Astrocyte (in vitro differentiated cells and primary cell): ENCODE measurements at regions not wholly inside any gene's neighbourhood (a gene's known extent, or its start where the extent isn't known, plus 50 kb on each side); places are given as distances from the start of the nearest gene placed in this dataset.

Source experiments
- DNase-seq: peaks from one replicate; pipeline ENCODE4 v3.0.0-alpha.2; 2010; ENCODE audit warnings: low read depth
- FAIRE-seq: peaks from 2 replicates; lab custom pipeline; 2011; peaks lifted over from hg19 to GRCh38; lab: Jason Lieb, UNC
- H2AFZ ChIP-seq: 2 replicates; pipeline ENCODE4 v1.6.0; 2012; ENCODE audit warnings: low read depth, low read length, inconsistent platforms
- H3K27ac ChIP-seq: 2 replicates; pipeline ENCODE4 v1.5.1; 2011; ENCODE audit warnings: low read depth, low read length, inconsistent platforms
- H3K27me3 ChIP-seq: 2 replicates; pipeline ENCODE4 v1.6.0; 2011; ENCODE audit warnings: low read length, inconsistent platforms; ENCODE audit not compliant: insufficient read depth
- H3K36me3 ChIP-seq: 2 replicates; pipeline ENCODE4 v1.5.1; 2011; ENCODE audit warnings: low read length, inconsistent platforms; ENCODE audit not compliant: insufficient read depth
- H3K4me1 ChIP-seq: 2 replicates; pipeline ENCODE4 v1.5.1; 2011; ENCODE audit warnings: low read length, inconsistent platforms; ENCODE audit not compliant: insufficient read depth
- H3K4me2 ChIP-seq: 2 replicates; pipeline ENCODE4 v1.6.0; 2012; ENCODE audit warnings: low read length, inconsistent platforms
- H3K4me3 ChIP-seq: 2 replicates; pipeline ENCODE4 v1.5.1; 2011; ENCODE audit warnings: low read depth, mild to moderate bottlenecking, low read length, inconsistent platforms; ENCODE audit not compliant: insufficient read depth
- H3K79me2 ChIP-seq: 2 replicates; pipeline ENCODE4 v1.6.0; 2012; ENCODE audit warnings: mild to moderate bottlenecking, low read length, inconsistent platforms; ENCODE audit not compliant: insufficient read depth
- H3K9ac ChIP-seq: 2 replicates; pipeline ENCODE4 v1.6.0; 2012; ENCODE audit warnings: mild to moderate bottlenecking, low read length, inconsistent platforms
- H3K9me3 ChIP-seq: 2 replicates; pipeline ENCODE4 v1.5.1; 2012; ENCODE audit warnings: low read depth, mild to moderate bottlenecking, low read length, inconsistent platforms; ENCODE audit not compliant: insufficient read depth
- H4K20me1 ChIP-seq: 2 replicates; pipeline ENCODE4 v1.6.0; 2012; ENCODE audit warnings: low read length, inconsistent platforms; ENCODE audit not compliant: insufficient read depth
- H3K27ac Mint-ChIP-seq: one replicate; pipeline ENCODE4 v1.8.0; 2021; ENCODE audit warnings: mild to moderate bottlenecking, mixed read lengths; ENCODE audit not compliant: unreplicated experiment
- H3K27me3 Mint-ChIP-seq: one replicate; pipeline ENCODE4 v1.8.0; 2021; ENCODE audit warnings: low read depth, mixed read lengths; ENCODE audit not compliant: unreplicated experiment
- H3K36me3 Mint-ChIP-seq: one replicate; pipeline ENCODE4 v1.8.0; 2021; ENCODE audit warnings: low read depth, mixed read lengths; ENCODE audit not compliant: unreplicated experiment
- H3K4me1 Mint-ChIP-seq: one replicate; pipeline ENCODE4 v1.8.0; 2021; ENCODE audit warnings: low read depth, mixed read lengths; ENCODE audit not compliant: unreplicated experiment
- H3K4me3 Mint-ChIP-seq: one replicate; pipeline ENCODE4 v1.8.0; 2021; ENCODE audit warnings: mild to moderate bottlenecking, moderate library complexity, mixed read lengths; ENCODE audit not compliant: unreplicated experiment
- H3K9me3 Mint-ChIP-seq: one replicate; pipeline ENCODE4 v1.8.0; 2021; ENCODE audit warnings: mild to moderate bottlenecking, mixed read lengths; ENCODE audit not compliant: unreplicated experiment
- EZH2 ChIP-seq: IDR thresholded peaks from 2 replicates; pipeline ENCODE4 v1.6.1; 2012; ENCODE audit warnings: mild to moderate bottlenecking, low read length, inconsistent platforms; ENCODE audit not compliant: insufficient read depth
- TF ChIP-seq, protein P1 (sequence below): IDR thresholded peaks from 2 replicates; pipeline ENCODE4 v1.5.1; 2011; ENCODE audit warnings: low read depth, mild to moderate bottlenecking, inconsistent platforms, low read length, moderate library complexity; ENCODE audit not compliant: insufficient read depth

- no peak for TF ChIP-seq EZH2
- TF ChIP-seq, protein P1, sequence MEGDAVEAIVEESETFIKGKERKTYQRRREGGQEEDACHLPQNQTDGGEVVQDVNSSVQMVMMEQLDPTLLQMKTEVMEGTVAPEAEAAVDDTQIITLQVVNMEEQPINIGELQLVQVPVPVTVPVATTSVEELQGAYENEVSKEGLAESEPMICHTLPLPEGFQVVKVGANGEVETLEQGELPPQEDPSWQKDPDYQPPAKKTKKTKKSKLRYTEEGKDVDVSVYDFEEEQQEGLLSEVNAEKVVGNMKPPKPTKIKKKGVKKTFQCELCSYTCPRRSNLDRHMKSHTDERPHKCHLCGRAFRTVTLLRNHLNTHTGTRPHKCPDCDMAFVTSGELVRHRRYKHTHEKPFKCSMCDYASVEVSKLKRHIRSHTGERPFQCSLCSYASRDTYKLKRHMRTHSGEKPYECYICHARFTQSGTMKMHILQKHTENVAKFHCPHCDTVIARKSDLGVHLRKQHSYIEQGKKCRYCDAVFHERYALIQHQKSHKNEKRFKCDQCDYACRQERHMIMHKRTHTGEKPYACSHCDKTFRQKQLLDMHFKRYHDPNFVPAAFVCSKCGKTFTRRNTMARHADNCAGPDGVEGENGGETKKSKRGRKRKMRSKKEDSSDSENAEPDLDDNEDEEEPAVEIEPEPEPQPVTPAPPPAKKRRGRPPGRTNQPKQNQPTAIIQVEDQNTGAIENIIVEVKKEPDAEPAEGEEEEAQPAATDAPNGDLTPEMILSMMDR: no peak
Observed at GRCh38 chr16:64234200-64234599, 887.7 kb downstream of the CDH11 start.

GRCh38 chr16:64225696-64226095, 896.2 kb downstream of the CDH11 start:
- Histone ChIP-seq H4K20me1 (no peaks in the 10 kb centered on the region), H3K36me3 (no peaks in the 10 kb centered on the region), H3K4me3 (no peak overlapping the region), H3K79me2 (no peaks in the 10 kb centered on the region), H3K4me1 (no peaks in the 10 kb centered on the region), H3K4me2 (no peak overlapping the region), H3K27me3 (no peaks in the 10 kb centered on the region), H2AFZ (no peak overlapping the region), H3K9me3 (no peaks in the 10 kb centered on the region), H3K27ac (no peak overlapping the region), H3K9ac (no peak overlapping the region)
- Mint-ChIP-seq H3K4me3 (no peak overlapping the region), H3K9me3 (no peaks in the 10 kb centered on the region), H3K36me3 (no peaks in the 10 kb centered on the region), H3K4me1 (no peaks in the 10 kb centered on the region), H3K27ac (no peak overlapping the region), H3K27me3 (no peaks in the 10 kb centered on the region)
- TF ChIP-seq EZH2: no peak
- DNase-seq (no peak), FAIRE-seq (no peak)

More at GRCh38 chr16:64234200-64234599, 887.7 kb downstream of the CDH11 start:
- Histone ChIP-seq H3K9ac (no peak overlapping the region), H3K4me3 (no peak overlapping the region), H3K4me2 (no peak overlapping the region), H3K27ac (no peak overlapping the region), H2AFZ (no peak overlapping the region), H3K36me3 (no peaks in the 10 kb centered on the region), H3K9me3 (no peaks in the 10 kb centered on the region), H3K27me3 (no peaks in the 10 kb centered on the region), H4K20me1 (no peaks in the 10 kb centered on the region), H3K4me1 (no peaks in the 10 kb centered on the region), H3K79me2 (no peaks in the 10 kb centered on the region)
- no peak overlapping the region for H3K27ac Mint-ChIP-seq
- H3K4me1 Mint-ChIP-seq: no peaks in the 10 kb centered on the region
- peaks cover 5% of the 10 kb centered on the region for H3K9me3 Mint-ChIP-seq
- H3K27me3 Mint-ChIP-seq: no peaks in the 10 kb centered on the region
- DNase-seq (no peak), FAIRE-seq (no peak)
- H3K36me3 Mint-ChIP-seq: no peaks in the 10 kb centered on the region
- no peak overlapping the region for H3K4me3 Mint-ChIP-seq

DNA sequence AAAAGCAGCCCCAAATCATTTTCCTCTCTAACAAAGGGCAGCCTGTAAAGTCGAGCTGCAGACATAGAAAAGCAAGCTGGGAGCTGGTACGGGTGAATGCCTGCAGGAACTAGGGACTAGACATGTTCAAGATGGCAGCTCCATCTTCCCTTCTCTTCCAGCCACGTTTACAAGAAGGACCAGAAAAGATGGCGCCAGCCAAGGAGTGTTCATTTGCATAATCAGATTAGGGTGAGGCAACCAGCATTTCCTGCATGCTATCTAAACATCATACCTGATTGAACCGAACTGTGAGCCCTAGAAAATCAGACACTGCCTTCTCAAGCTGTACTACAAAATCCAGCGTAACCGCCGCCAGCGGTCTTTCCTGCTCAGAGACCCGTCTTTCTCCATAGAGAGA, 896.8 kb downstream of the CDH11 start:
- no peaks in the 10 kb centered on the region for H3K36me3 ChIP-seq
- DNase-seq: no peak
- TF ChIP-seq, protein P1: no peak
- TF ChIP-seq EZH2: no peak
- H3K4me1 ChIP-seq: no peaks in the 10 kb centered on the region
- Mint-ChIP-seq H3K9me3 (no peaks in the 10 kb centered on the region), H3K27ac (no peak overlapping the region), H3K4me1 (no peaks in the 10 kb centered on the region), H3K36me3 (no peaks in the 10 kb centered on the region), H3K27me3 (no peaks in the 10 kb centered on the region), H3K4me3 (no peak overlapping the region)
- no peaks in the 10 kb centered on the region for H3K27me3 ChIP-seq
- H3K9ac ChIP-seq: no peak overlapping the region
- H3K27ac ChIP-seq: no peak overlapping the region
- no peaks in the 10 kb centered on the region for H4K20me1 ChIP-seq
- H3K4me3 ChIP-seq: no peak overlapping the region
- no peak overlapping the region for H3K4me2 ChIP-seq
- no peak overlapping the region for H2AFZ ChIP-seq
- no peaks in the 10 kb centered on the region for H3K9me3 ChIP-seq
- H3K79me2 ChIP-seq: no peaks in the 10 kb centered on the region
- no peak for FAIRE-seq
